ENCODE measurements at regions not wholly inside any gene's neighbourhood (a gene's known extent, or its start where the extent isn't known, plus 50 kb on each side); places are given as distances from the start of the nearest gene placed in this dataset.

DNA sequence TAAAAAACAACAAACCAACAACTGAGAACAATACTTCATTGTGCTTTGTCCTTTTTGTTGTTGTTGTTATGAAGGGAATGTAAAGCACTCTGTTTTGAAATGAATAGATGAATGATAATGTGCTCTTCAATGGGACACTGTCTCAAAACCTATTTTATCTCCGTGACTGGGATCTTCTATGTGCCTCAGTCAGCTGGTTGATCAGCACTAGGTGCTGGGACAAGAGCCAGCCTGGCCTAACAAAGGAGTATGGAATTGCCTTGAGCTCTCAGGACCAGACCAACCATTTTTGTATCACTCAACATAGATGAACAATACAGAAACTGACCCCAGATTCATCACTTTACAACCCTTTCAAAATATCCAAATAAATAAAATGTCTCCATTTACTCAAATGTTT, 440.2 kb downstream of the KCNJ2 start:
- TF ChIP-seq, protein P1, sequence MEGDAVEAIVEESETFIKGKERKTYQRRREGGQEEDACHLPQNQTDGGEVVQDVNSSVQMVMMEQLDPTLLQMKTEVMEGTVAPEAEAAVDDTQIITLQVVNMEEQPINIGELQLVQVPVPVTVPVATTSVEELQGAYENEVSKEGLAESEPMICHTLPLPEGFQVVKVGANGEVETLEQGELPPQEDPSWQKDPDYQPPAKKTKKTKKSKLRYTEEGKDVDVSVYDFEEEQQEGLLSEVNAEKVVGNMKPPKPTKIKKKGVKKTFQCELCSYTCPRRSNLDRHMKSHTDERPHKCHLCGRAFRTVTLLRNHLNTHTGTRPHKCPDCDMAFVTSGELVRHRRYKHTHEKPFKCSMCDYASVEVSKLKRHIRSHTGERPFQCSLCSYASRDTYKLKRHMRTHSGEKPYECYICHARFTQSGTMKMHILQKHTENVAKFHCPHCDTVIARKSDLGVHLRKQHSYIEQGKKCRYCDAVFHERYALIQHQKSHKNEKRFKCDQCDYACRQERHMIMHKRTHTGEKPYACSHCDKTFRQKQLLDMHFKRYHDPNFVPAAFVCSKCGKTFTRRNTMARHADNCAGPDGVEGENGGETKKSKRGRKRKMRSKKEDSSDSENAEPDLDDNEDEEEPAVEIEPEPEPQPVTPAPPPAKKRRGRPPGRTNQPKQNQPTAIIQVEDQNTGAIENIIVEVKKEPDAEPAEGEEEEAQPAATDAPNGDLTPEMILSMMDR (IDR thresholded peaks at IDR 0.05) = no peak
- TF ChIP-seq POLR2A (IDR thresholded peaks at IDR 0.05) = no peak
